ENCODE measurements at regions not wholly inside any gene's neighbourhood (a gene's known extent, or its start where the extent isn't known, plus 50 kb on each side); places are given as distances from the start of the nearest gene placed in this dataset.

DNA sequence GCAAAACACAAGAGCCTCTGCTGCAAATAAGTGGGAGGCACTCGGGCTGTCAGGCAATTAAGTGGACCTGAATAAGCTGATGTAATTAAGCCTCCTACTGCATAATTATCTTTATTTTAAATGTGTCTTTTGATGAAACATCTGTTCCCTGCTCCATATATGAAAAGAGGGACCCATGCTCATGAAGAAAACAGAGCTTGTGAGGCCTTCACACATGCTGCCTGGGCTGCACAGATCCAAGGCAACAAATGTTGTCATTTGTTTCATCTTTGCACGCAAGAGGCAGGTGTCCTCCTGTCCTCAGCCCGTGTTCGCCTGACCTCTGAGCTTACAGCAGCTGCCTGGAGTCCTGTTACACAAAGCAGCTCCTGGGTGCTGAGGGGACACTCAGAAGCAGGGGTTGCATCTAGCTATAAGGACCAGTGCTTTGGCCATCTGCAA, 381.1 kb downstream of the ZNF608 start:
- WGBS, 2 donors, result 61 to 66% methylated on average over 4 of the region's 4 CpGs
- H3K27me3 ChIP-seq, result no peaks in the 10 kb centered on the region
- H3K9me3 ChIP-seq, result no peaks in the 10 kb centered on the region
- DNase-seq, result no peak
- intact Hi-C loops (cut with DNase I; ENCODE audit: low total_unique reads), result no loop called here
- H3K36me3 ChIP-seq (ENCODE audit: low read depth, missing control alignments), result no peaks in the 10 kb centered on the region
- H3K4me1 ChIP-seq, result no peaks in the 10 kb centered on the region
- no peak for TF ChIP-seq POLR2A (IDR thresholded peaks at IDR 0.05)
- TF ChIP-seq, protein P1, sequence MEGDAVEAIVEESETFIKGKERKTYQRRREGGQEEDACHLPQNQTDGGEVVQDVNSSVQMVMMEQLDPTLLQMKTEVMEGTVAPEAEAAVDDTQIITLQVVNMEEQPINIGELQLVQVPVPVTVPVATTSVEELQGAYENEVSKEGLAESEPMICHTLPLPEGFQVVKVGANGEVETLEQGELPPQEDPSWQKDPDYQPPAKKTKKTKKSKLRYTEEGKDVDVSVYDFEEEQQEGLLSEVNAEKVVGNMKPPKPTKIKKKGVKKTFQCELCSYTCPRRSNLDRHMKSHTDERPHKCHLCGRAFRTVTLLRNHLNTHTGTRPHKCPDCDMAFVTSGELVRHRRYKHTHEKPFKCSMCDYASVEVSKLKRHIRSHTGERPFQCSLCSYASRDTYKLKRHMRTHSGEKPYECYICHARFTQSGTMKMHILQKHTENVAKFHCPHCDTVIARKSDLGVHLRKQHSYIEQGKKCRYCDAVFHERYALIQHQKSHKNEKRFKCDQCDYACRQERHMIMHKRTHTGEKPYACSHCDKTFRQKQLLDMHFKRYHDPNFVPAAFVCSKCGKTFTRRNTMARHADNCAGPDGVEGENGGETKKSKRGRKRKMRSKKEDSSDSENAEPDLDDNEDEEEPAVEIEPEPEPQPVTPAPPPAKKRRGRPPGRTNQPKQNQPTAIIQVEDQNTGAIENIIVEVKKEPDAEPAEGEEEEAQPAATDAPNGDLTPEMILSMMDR (IDR thresholded peaks at IDR 0.05), result no peak
- H3K27ac ChIP-seq, result no peak overlapping the region
- no peak overlapping the region for H3K4me3 ChIP-seq

- Histone ChIP-seq H3K27ac (no peak overlapping the region), H3K4me1 (no peaks in the 10 kb centered on the region), H3K27me3 (no peaks in the 10 kb centered on the region), H3K36me3 (ENCODE audit: low read depth, missing control alignments) (no peaks in the 10 kb centered on the region), H3K4me3 (no peak overlapping the region), H3K9me3 (no peaks in the 10 kb centered on the region)
- WGBS, 2 donors, result 87 to 88% methylated on average over 1 of the region's 1 CpG
- intact Hi-C loops (cut with DNase I; ENCODE audit: low total_unique reads), result no loop called here
- no peak for DNase-seq
- TF ChIP-seq POLR2A (IDR thresholded peaks at IDR 0.05), result no peak
- TF ChIP-seq, protein P1 (IDR thresholded peaks at IDR 0.05), result no peak
These were observed 390.5 kb downstream of the ZNF608 start for GRCh38 chr5:124355928-124356327.

DNA sequence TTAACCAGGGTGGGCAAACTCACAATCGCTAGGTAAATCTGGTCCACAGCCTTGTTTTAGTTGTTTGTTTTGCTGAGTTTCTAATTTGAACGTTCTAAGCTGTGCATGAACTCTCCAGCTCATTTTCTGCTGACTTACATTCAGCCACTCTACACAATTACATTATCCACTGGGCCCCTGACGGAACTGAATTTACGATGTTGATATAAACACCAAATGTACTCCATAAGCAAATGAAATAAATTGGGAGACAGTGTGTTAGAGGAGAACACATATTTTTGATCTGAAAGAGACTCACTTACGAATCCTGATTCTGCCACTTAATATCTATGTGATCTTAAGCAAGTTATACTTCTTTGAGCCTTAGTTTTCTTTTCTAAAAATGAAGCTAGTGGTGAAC, 393.4 kb downstream of the ZNF608 start:
- no peak overlapping the region for H3K27ac ChIP-seq
- TF ChIP-seq POLR2A (IDR thresholded peaks at IDR 0.05), result no peak
- TF ChIP-seq, protein P1 (IDR thresholded peaks at IDR 0.05), result no peak
- H3K36me3 ChIP-seq (ENCODE audit: low read depth, missing control alignments), result no peaks in the 10 kb centered on the region
- H3K9me3 ChIP-seq, result no peaks in the 10 kb centered on the region
- no peaks in the 10 kb centered on the region for H3K4me1 ChIP-seq
- DNase-seq, result no peak
- intact Hi-C loops (cut with DNase I; ENCODE audit: low total_unique reads), result no loop called here
- H3K27me3 ChIP-seq, result no peaks in the 10 kb centered on the region
- H3K4me3 ChIP-seq, result no peak overlapping the region
- WGBS, 2 donors, result 89% methylated on average over 5 of the region's 5 CpGs

DNA sequence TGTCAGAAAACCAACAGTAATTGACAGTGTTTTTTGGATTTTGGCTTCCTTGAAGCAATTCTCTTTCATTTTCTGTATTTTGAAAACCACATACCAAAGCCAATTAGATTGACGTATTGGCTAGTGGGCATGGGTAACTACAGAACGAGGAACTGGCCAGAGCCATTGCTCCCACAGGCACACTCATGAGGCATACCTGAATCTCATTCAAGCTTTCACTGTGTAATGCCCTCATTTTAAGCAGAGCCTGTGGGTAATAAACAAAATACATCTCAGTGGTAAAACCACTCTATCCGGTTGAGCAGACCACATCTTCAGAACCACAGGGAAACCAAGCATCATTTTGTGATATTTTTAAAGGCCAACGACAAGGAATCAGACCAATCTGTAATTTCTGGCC, 394.1 kb downstream of the ZNF608 start:
- H3K9me3 ChIP-seq, result no peaks in the 10 kb centered on the region
- no peak for TF ChIP-seq POLR2A (IDR thresholded peaks at IDR 0.05)
- TF ChIP-seq, protein P1 (IDR thresholded peaks at IDR 0.05), result no peak
- intact Hi-C loops (cut with DNase I; ENCODE audit: low total_unique reads), result no loop called here
- H3K36me3 ChIP-seq (ENCODE audit: low read depth, missing control alignments), result no peaks in the 10 kb centered on the region
- H3K4me3 ChIP-seq, result no peak overlapping the region
- WGBS, 2 donors, result 88 to 90% methylated on average over 4 of the region's 4 CpGs
- DNase-seq, result no peak
- no peak overlapping the region for H3K27ac ChIP-seq
- no peaks in the 10 kb centered on the region for H3K27me3 ChIP-seq
- no peaks in the 10 kb centered on the region for H3K4me1 ChIP-seq

DNA sequence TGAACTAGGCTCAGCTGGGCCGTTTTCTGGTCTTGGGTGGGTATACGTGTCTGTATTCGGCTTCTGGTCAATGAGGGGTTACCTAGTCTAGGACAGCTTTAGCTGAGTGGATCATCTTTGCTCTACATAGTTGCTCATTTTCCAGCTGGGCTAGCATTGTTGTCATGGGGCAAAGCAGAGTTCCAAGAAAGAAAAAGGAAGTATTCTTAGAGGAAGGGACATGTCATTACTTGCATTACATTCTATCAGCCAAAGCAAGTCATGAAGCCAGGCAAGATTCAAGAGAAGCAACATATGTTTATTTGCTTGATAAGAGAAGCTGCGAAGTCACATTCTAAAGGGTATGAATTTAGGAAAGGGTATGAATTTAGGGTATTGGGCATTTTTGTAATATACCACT, 396.5 kb downstream of the ZNF608 start:
- Histone ChIP-seq H3K36me3 (ENCODE audit: low read depth, missing control alignments) (no peaks in the 10 kb centered on the region), H3K4me3 (no peak overlapping the region), H3K27ac (no peak overlapping the region), H3K27me3 (no peaks in the 10 kb centered on the region), H3K9me3 (no peaks in the 10 kb centered on the region), H3K4me1 (no peaks in the 10 kb centered on the region)
- DNase-seq, result no peak
- TF ChIP-seq, protein P1 (IDR thresholded peaks at IDR 0.05), result no peak
- no peak for TF ChIP-seq POLR2A (IDR thresholded peaks at IDR 0.05)
- 84 to 97% methylated on average over 4 of the region's 4 CpGs for WGBS, 2 donors
- intact Hi-C loops (cut with DNase I; ENCODE audit: low total_unique reads), result no loop called here
